Heart left ventricle (tissue), 13 donors: ENCODE measurements at regions not wholly inside any gene's neighbourhood (a gene's known extent, or its start where the extent isn't known, plus 50 kb on each side); places are given as distances from the start of the nearest gene placed in this dataset.

Experiments used
- POLR2A ChIP-seq, 2 donors: fragments of 450-650 bp; IDR thresholded peaks; one replicate each; pipeline ENCODE4 v1.6.1; 2017; ENCODE audit warnings: antibody characterized with exemption in 2 of 2, mild to moderate bottlenecking in 2 of 2, moderate library complexity in 2 of 2
- TF ChIP-seq, protein P1 (sequence below), 12 donors: fragments of 200-600 bp; sonication (generic) in 4 of 12; IDR thresholded peaks; one replicate each; pipeline versions ENCODE4 v1.5.0 to v1.8.0; 2018 to 2022; ENCODE audit warnings: antibody characterized with exemption in 12 of 12, mild to moderate bottlenecking in 5 of 12
- donor health status: ischemic (EF 13 %, LVEDD 7.1; RV severe dilation, severe dysfunction).
- donor health status: DM: no; HTN: yes; CAD: no.
- donor health status: DM: no; HTN: no; CAD: no.
- donor health status: ischemic (EF 25% LVEDD 6.9; RV normal size, moderate dysfunction).
- donor health status: ischemic (EF 25% LVEDD 5.7; RV mildly dilated, moderate dysfunction).
- donor health status: ischemic (EF 35%, LVEDD 5.7; RV mildly dilated, moderate dysfunction).
- donor health status: nonischemic (EF 11% LVEDD 7.7; RV severe dilation, severe dysfunction).
- donor health status: DM: yes; HTN: yes; CAD: no.
- donor health status: PGD.
- donor health status: ischemic (EF 29% LVEDD 5.4; RV normal size, mild dysfunction).
- donor health status: nonischemic (EF 23%, LVEDD 6.1; RV moderate dilation, normal function).

- TF ChIP-seq, protein P1, sequence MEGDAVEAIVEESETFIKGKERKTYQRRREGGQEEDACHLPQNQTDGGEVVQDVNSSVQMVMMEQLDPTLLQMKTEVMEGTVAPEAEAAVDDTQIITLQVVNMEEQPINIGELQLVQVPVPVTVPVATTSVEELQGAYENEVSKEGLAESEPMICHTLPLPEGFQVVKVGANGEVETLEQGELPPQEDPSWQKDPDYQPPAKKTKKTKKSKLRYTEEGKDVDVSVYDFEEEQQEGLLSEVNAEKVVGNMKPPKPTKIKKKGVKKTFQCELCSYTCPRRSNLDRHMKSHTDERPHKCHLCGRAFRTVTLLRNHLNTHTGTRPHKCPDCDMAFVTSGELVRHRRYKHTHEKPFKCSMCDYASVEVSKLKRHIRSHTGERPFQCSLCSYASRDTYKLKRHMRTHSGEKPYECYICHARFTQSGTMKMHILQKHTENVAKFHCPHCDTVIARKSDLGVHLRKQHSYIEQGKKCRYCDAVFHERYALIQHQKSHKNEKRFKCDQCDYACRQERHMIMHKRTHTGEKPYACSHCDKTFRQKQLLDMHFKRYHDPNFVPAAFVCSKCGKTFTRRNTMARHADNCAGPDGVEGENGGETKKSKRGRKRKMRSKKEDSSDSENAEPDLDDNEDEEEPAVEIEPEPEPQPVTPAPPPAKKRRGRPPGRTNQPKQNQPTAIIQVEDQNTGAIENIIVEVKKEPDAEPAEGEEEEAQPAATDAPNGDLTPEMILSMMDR (IDR thresholded peaks at IDR 0.05), result no peak
- TF ChIP-seq POLR2A (IDR thresholded peaks at IDR 0.05), result no peak
Observed at GRCh38 chr10:47058032-47058702, 146.9 kb downstream of the PTPN20 start.
